Endothelial cell of umbilical vein (primary cell): ENCODE measurements at regions not wholly inside any gene's neighbourhood (a gene's known extent, or its start where the extent isn't known, plus 50 kb on each side); places are given as distances from the start of the nearest gene placed in this dataset.

Source experiments
- BruUV-seq: library from RNA; stranded (reverse); fragments of 400-500 nt; replicated peaks from 2 replicates; lab custom pipeline; 2021; lab: Mats Ljungman, UMichigan
- CTCF ChIA-PET: fragments of 300-600, 350-600 bp; sonication (Branson Sonifier 250); formaldehyde crosslinking; loops from one replicate; lab custom pipeline; 2021; ENCODE audit warnings: antibody characterized with exemption, inconsistent platforms; lab: Charles Lee
- POLR2A ChIA-PET: fragments of 300-600, 350-600 bp; sonication (Branson Sonifier 250); formaldehyde crosslinking; loops from one replicate; lab custom pipeline; 2021; ENCODE audit warnings: antibody characterized with exemption, inconsistent platforms; lab: Charles Lee
- DNase-seq: peaks from one replicate; pipeline ENCODE4 v3.0.0-alpha.2; 2011; ENCODE audit warnings: low read depth, low spot score
- FAIRE-seq: peaks from 2 replicates; lab custom pipeline; 2011; peaks lifted over from hg19 to GRCh38; lab: Jason Lieb, UNC
- H2AFZ ChIP-seq: 2 replicates; pipeline ENCODE4 v1.6.0; 2012; ENCODE audit warnings: low read depth, low read length, control low read depth, inconsistent platforms
- H3K27ac ChIP-seq: 2 replicates; pipeline ENCODE4 v1.5.1; 2011; ENCODE audit warnings: low read depth, mild to moderate bottlenecking, control low read depth, low read length, moderate library complexity; ENCODE audit not compliant: insufficient read depth
- H3K27me3 ChIP-seq, 2 experiments: 2 replicates each; pipeline versions ENCODE4 v1.6.0 to v1.6.1; 2011; ENCODE audit warnings: low read length in 2 of 2, mixed read lengths in 1 of 2; ENCODE audit not compliant: control insufficient read depth in 2 of 2, insufficient read depth in 2 of 2
- H3K36me3 ChIP-seq, 2 experiments: 2 replicates in 1 of 2; 3 replicates in 1 of 2; pipeline ENCODE4 v1.5.1; 2011; ENCODE audit warnings: low read length in 2 of 2, mild to moderate bottlenecking in 1 of 2, moderate library complexity in 1 of 2; ENCODE audit not compliant: control insufficient read depth in 2 of 2, insufficient read depth in 2 of 2; ENCODE audit errors: extremely low read depth in 1 of 2
- H3K4me1 ChIP-seq: 3 replicates; pipeline ENCODE4 v1.5.1; 2011; ENCODE audit warnings: mild to moderate bottlenecking, low read length; ENCODE audit not compliant: control insufficient read depth, insufficient read depth; ENCODE audit errors: extremely low read depth
- H3K4me2 ChIP-seq: 2 replicates; pipeline ENCODE4 v1.6.1; 2011; ENCODE audit warnings: low read length, control low read depth, mixed read lengths; ENCODE audit not compliant: insufficient read depth
- H3K4me3 ChIP-seq, 3 experiments: fragments of 200-600 bp in 1 of 3; sonication (generic), shearing (Covaris generic) in 1 of 3; replicated peaks in 1 of 3; 2 replicates each; pipeline ENCODE4 v1.5.1; 2011 to 2016; ENCODE audit warnings: control low read depth in 3 of 3, low read length in 3 of 3, mild to moderate bottlenecking in 2 of 3, inconsistent platforms in 1 of 3, low read depth in 1 of 3, moderate library complexity in 1 of 3; ENCODE audit not compliant: insufficient read depth in 1 of 3
- H3K79me2 ChIP-seq: 2 replicates; pipeline ENCODE4 v1.6.0; 2012; ENCODE audit warnings: low read length, inconsistent platforms; ENCODE audit not compliant: control insufficient read depth, insufficient read depth
- H3K9ac ChIP-seq: replicated peaks from 2 replicates; pipeline ENCODE3; 2011; ENCODE audit warnings: low read length, control low read depth; ENCODE audit not compliant: insufficient read depth; ENCODE audit errors: extremely low read depth
- H3K9me1 ChIP-seq: replicated peaks from 3 replicates; pipeline ENCODE4 v1.6.0; 2011; ENCODE audit warnings: mild to moderate bottlenecking, low read length; ENCODE audit not compliant: control insufficient read depth, insufficient read depth; ENCODE audit errors: extremely low read depth
- H3K9me3 ChIP-seq: replicated peaks from 2 replicates; pipeline ENCODE4 v1.5.1; 2012; ENCODE audit warnings: low read length, inconsistent platforms; ENCODE audit not compliant: control insufficient read depth, insufficient read depth
- H4K20me1 ChIP-seq: replicated peaks from 2 replicates; pipeline ENCODE3; 2011; ENCODE audit warnings: mild to moderate bottlenecking, low read length; ENCODE audit not compliant: control insufficient read depth, insufficient read depth; ENCODE audit errors: extremely low read depth
- CTCF ChIP-seq, 2 donors: IDR thresholded peaks; 1 replicate in 1 of 2; 2 replicates in 1 of 2; pipeline ENCODE4 v1.5.1; 2011; ENCODE audit warnings: low read length in 2 of 2, mild to moderate bottlenecking in 2 of 2, moderate library complexity in 2 of 2, control low read depth in 1 of 2, inconsistent platforms in 1 of 2, low read depth in 1 of 2; ENCODE audit not compliant: insufficient read depth in 1 of 2; ENCODE audit errors: extremely low read depth in 1 of 2
- EZH2 ChIP-seq: IDR thresholded peaks from 2 replicates; pipeline ENCODE4 v1.6.1; 2012; ENCODE audit warnings: borderline replicate concordance, low read depth, mild to moderate bottlenecking, moderate library complexity, low read length, inconsistent platforms; ENCODE audit not compliant: severe bottlenecking
- FOS ChIP-seq: IDR thresholded peaks from 2 replicates; pipeline ENCODE4 v1.6.1; 2011; ENCODE audit warnings: mild to moderate bottlenecking, low read length, moderate library complexity, borderline replicate concordance; ENCODE audit not compliant: insufficient read depth
- GATA2 ChIP-seq: IDR thresholded peaks from 2 replicates; pipeline ENCODE4 v1.7.0; 2011; ENCODE audit warnings: low read depth, mild to moderate bottlenecking, moderate library complexity, mixed read lengths, low read length; ENCODE audit not compliant: insufficient read length, insufficient read depth
- JUN ChIP-seq: IDR thresholded peaks from 2 replicates; pipeline ENCODE4 v1.6.1; 2011; ENCODE audit warnings: borderline replicate concordance, low read depth; ENCODE audit not compliant: insufficient read length, insufficient read depth
- MYC ChIP-seq: IDR thresholded peaks from one replicate; pipeline ENCODE4 v1.6.1; 2011; ENCODE audit warnings: mild to moderate bottlenecking, low read depth, low read length
- POLR2A ChIP-seq: IDR thresholded peaks from 2 replicates; pipeline ENCODE4 v1.6.1; 2012; ENCODE audit warnings: low read depth, mild to moderate bottlenecking, control low read depth, low read length
- POLR2AphosphoS5 ChIP-seq: IDR thresholded peaks from 2 replicates; pipeline ENCODE4 v1.6.1; 2012; ENCODE audit warnings: low read depth, mild to moderate bottlenecking, control low read depth, low read length, moderate library complexity; ENCODE audit not compliant: insufficient read depth
- dilution Hi-C: fragments of 300-500 bp; cut with MboI; formaldehyde crosslinking; loops from one replicate; pipeline ENCODE4 v1.15.0; 2019; ENCODE audit warnings: low sequenced_read_pairs; ENCODE audit not compliant: extremely low pct_ligation_motif_present
- intact Hi-C: fragments of 100-400 bp; cut with micrococcal nuclease; formaldehyde crosslinking; loops from one replicate; pipeline ENCODE4 v1.10.0; 2022
- TF ChIP-seq, protein P1 (sequence below): IDR thresholded peaks from 2 replicates; pipeline ENCODE4 v1.6.1; 2011; ENCODE audit not compliant: insufficient read depth, insufficient read length

- Histone ChIP-seq H3K79me2 (no peaks in the 10 kb centered on the region), H3K4me1 (no peaks in the 10 kb centered on the region), H3K36me3 (no peaks in the 10 kb centered on the region), H3K9me1 (no peaks in the 10 kb centered on the region), H3K9ac (no peak overlapping the region), H4K20me1 (no peaks in the 10 kb centered on the region), H3K4me2 (no peak overlapping the region), H3K27ac (no peak overlapping the region), H3K27me3 (no peaks in the 10 kb centered on the region), H2AFZ (no peak overlapping the region), H3K4me3 (no peak overlapping the region), H3K9me3 (peaks cover 2% of the 10 kb centered on the region)
- TF ChIP-seq MYC (no peak), POLR2AphosphoS5 (no peak), GATA2 (no peak), FOS (no peak), EZH2 (no peak)
- dilution Hi-C loops = no loop called here
- ChIA-PET CTCF (no interaction called here), POLR2A (no interaction called here)
- DNase-seq (no peak), FAIRE-seq (no peak)
- BruUV-seq = no TSS peak
- intact Hi-C loops = no loop called here
Measured at GRCh38 chr3:165522386-165522785, 314.8 kb downstream of the BCHE start.

DNA sequence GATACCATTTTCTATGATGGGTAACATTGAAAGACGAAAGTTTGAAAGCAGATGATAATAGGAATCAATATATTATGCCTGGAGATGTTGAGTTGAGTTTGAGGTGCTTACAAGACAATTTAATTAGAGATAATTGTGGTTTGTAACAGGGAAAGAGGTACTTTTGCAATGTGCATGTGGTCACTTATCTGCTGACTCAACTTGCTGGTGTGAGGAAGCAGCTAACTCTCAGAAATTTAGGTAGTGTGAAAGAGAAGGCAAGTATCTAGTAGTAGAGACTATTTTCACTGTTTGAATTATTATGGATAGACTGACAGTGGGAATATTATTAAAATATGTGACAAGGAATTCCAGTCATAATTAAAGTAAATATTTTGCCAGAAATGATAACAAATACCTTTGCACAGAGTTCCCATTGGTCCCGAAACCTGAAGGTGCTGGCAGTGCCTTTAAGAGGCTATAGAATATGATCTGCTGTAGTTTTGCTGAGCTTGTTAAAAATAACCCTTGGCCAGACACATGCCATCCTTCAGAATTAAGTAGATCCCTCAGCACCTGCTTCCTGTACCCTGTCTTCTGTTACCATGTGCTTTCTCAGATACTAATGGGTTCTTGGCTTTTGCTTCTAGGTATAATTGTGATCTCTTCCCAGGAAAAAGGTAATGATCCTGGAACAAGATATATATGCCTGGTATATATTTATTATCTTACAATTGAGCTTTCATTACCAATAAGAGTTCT lies 315.9 kb downstream of the BCHE start:
- Histone ChIP-seq H3K36me3 (no peaks in the 10 kb centered on the region), H3K9ac (no peak overlapping the region), H3K9me3 (peaks cover 2% of the 10 kb centered on the region), H3K27ac (no peak overlapping the region), H3K4me3 (no peak overlapping the region), H4K20me1 (no peaks in the 10 kb centered on the region), H3K4me2 (no peak overlapping the region), H3K4me1 (no peaks in the 10 kb centered on the region), H3K79me2 (no peaks in the 10 kb centered on the region), H2AFZ (no peak overlapping the region), H3K9me1 (no peaks in the 10 kb centered on the region), H3K27me3 (no peaks in the 10 kb centered on the region)
- BruUV-seq = no TSS peak
- DNase-seq = no peak
- dilution Hi-C loops (no loop called here), intact Hi-C loops (no loop called here)
- ChIA-PET POLR2A (no interaction called here), CTCF (no interaction called here)
- FAIRE-seq = no peak
- TF ChIP-seq FOS = no peak
- TF ChIP-seq, protein P1, sequence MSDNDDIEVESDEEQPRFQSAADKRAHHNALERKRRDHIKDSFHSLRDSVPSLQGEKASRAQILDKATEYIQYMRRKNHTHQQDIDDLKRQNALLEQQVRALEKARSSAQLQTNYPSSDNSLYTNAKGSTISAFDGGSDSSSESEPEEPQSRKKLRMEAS = no peak
- TF ChIP-seq EZH2 = no peak
- TF ChIP-seq GATA2 = no peak
- TF ChIP-seq POLR2A = no peak
- TF ChIP-seq MYC = no peak
- TF ChIP-seq CTCF (IDR thresholded peaks at IDR 0.05; ENCODE audit: extremely low read depth in 1 of 2, insufficient read depth in 1 of 2, low read depth in 1 of 2, low read length in 2 of 2) = no peak
- TF ChIP-seq POLR2AphosphoS5 = no peak
- TF ChIP-seq JUN = no peak
